Medulla oblongata (tissue), 1 donor: ENCODE measurements at regions not wholly inside any gene's neighbourhood (a gene's known extent, or its start where the extent isn't known, plus 50 kb on each side); places are given as distances from the start of the nearest gene placed in this dataset.

Experiments used
- DNase-seq: peaks from one replicate; pipeline ENCODE4 v3.0.0-alpha.2; 2015; ENCODE audit errors: extremely low spot score

DNA sequence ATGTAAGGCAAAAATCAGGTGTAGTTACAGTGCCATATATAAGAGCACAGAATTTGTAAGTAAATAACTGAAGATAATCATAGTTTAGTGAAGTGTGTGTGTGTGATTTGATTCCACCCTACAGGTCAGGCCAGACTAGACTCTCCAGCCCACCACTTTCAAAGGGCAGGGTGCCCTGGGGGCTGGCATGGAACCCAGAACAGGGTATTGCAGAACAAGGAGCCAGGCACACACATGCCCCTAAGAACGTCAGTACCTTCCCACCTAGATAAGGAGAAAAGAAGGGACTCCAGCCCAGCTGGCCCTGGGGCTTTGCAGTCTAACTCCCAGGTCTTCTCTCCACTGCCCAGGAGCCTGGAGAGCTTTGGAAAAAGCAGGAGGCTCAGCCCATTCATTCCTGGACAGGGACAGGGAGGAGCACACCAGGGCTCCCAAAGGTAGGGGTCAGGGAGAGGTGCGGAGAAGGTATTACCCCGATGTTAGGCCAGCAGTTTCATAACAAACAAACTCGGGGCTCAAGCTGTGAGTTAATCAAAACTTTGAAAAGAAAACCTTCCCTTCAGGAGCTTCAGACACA is 149.7 kb upstream of the VANGL1 start:
- no peak for DNase-seq

- no peak for DNase-seq
Measured at GRCh38 chr1:115491298-115492018, 150.3 kb upstream of the VANGL1 start.

GRCh38 chr1:115479055-115479482 is 141.0 kb upstream of the NGF start:
- no peak for DNase-seq

GRCh38 chr1:115477071-115477470 is 139.0 kb upstream of the NGF start:
- DNase-seq, result no peak

DNA sequence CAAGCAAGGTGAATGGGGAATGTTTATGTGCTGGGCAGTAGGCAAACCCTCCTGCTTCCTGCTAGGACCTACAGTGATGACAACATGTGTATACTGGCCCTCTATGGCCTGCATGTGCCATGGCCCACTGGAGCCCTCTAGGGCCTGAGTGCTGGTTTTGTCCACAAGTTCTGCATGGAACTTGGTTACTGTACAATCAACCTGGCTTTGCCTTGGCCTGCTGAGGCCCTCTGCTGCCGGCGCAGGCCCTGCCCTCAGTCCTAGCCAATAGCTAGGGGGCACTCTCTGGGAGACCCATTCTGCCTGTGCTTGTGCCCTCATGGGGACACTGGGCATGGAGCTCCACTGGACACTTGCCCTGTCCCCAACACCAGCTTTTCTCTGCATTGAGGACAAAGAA is 138.6 kb upstream of the NGF start:
- DNase-seq, result no peak

- DNase-seq, result no peak
Measured at GRCh38 chr1:115475901-115476300, 137.9 kb upstream of the NGF start.

GRCh38 chr1:115475252-115475651 is 137.2 kb upstream of the NGF start:
- no peak for DNase-seq

DNA sequence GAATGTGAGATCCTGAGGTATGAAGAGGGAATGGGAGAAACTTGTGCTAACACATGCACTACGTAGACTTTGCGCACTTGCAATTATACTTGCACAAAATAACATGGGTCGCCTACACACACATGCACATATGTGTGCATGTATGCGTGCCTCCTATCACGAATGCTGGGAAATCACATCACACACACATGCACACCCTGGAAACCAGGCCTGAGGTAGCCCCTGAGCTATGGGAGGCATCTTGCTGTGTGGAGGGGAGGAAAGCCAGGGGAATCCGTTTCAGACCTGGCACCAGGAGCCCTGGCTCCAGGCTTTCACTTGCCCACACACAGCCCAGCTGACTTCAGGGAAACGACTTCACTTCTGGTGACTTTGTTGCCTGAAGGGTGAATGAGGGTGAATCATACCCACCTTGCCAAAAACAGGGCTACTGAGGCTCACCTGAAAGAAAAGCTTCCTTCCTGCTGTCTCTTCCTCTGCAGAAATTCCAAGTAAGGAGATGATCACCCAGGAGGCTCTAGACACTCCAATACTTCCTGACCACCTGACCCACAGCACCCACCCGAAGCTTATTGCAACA is 136.0 kb upstream of the NGF start:
- no peak for DNase-seq

DNA sequence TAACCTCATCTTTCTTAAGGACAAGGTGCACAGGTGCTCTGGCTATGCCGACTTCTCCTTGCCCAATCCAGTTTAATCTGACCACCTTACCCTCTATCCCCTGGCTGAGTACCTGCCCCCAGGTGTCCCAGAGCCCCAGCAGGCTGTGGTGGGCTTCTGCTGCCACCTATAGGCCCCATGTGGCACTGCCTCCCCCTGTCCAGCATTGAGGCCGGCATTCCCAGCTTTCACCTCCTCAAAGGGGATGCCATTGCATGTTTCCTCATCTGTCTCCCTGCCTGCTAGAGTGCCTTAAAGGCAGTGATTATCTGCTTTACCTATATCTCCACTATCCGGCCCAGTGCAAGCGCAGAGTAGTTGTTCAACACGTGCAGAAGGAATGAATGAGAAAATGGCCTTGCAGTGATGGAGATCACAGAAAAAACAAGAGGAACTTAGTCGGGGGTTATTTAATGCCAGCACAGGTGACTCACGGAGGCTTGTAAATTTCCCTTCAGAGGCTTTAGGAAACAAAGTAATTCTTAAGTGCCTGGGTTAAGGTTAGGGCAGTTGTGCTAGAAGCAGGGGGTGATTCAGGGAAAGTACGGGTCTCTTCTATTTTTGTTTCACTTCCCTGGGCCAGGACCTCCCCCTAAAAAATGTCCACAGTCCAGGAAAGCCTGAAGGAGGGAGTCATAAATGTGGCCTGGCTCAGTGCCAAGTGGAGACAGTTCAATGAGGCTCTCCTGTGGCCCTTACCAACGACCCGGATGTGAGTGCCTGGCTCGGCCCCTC is 131.8 kb upstream of the NGF start:
- no peak for DNase-seq

DNA sequence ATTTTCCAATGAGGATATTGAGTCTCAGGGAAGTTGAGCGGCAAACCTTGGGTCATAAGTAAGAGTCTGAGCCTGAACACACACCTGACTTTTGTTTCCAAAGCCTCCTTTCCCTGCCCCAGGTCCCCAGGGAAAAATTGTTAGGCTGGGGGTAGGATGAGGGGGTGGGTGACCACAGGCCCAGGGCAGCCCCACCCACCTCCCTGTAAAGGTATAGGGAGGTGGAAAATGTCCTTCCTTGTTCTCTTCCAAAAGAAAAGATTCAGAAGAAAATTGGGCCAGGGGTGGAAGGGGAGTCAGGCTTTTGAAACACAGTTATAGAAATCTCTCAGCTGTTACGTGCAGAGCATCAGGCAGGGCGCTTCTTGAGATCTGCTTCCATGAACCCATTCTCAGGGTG is 129.7 kb upstream of the NGF start:
- DNase-seq, result no peak

GRCh38 chr1:115467196-115467595 is 129.1 kb upstream of the NGF start:
- DNase-seq, result no peak

GRCh38 chr1:115466433-115466832 is 128.4 kb upstream of the NGF start:
- no peak for DNase-seq

DNA sequence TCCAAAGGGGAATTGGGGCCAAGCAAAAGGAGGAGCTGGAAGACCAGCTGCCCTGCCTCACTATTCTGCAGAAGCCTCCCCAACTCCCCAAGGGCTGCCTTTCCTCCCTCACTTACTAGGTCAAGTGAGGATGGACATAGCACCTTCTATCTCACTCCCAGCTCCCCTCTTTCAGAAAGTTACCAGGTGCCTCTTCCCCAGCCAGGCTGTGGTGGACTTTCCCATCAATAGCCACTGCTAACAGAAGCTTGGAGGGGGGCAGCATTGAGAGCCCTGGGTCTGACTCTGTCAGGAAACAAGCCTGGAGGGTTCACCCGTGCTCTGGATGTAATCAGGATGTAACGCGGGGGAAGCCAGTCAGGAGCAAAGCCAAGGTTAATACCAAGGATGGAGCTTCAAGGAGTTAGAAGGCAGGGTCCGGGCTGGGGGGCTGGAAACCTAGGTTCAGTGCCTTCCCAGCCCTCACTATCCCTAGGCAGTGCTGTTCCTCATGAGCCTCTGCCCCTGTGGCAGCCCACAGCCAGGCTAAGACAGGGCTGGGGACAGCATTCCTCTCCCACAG is 127.8 kb upstream of the NGF start:
- no peak for DNase-seq

DNA sequence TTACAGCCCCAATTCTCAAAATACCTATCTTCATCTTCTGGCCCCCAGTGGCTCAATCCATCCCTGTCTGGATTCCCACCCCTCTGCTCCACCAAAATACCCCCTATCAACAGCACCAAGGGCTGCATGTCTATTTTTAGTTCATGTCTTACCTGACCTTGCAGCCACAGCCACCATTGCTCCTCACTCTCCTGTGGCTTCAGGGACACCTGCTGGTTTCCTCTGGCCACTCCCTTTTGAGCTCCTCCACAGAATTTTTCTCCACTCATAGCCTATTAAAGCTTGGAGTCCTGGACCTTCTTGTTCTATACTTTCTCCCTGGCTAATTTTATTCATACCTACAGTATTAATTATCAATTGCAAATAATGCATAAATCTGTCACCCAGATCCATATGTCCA is 125.3 kb upstream of the NGF start:
- DNase-seq, result no peak

GRCh38 chr1:115462566-115463076 is 124.6 kb upstream of the NGF start:
- DNase-seq, result no peak

DNA sequence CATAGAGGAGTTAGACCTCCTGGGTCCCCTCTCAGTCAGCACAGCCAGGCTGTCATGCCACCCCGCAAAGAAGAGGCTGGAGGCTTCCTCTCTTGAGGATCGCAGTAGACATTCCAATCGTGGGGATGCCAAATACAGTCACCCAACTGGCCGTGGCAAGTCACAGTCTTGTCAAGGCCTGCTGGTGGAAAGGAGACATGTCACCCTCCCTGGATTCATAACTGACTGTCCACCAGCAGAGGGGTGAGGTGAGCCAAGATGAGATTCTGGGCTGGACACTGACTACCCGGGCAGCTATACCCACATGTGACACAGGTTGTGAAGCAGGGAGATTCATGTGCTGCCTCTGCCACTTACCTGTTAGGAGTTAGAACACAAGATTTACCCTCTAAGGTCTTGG is 123.5 kb upstream of the NGF start:
- DNase-seq, result no peak

DNA sequence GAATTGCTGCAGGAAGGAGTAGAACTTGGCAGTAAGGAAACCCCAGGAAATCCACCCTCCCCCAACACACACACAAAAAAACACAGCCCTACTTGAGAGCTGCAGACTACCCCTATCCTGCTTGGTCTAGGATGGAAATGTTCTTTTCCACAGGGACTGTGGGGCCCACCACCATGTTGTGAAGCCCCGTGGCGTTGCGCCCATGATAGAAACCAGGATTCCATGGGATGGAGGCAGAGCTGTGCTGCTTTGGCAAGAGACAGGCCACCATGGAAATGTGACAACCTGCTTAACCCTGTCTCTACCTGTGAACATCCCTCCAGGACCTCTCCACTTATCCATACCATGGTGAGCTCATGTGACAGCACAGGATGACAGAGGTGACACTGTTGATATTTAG is 121.1 kb upstream of the NGF start:
- DNase-seq, result no peak

DNA sequence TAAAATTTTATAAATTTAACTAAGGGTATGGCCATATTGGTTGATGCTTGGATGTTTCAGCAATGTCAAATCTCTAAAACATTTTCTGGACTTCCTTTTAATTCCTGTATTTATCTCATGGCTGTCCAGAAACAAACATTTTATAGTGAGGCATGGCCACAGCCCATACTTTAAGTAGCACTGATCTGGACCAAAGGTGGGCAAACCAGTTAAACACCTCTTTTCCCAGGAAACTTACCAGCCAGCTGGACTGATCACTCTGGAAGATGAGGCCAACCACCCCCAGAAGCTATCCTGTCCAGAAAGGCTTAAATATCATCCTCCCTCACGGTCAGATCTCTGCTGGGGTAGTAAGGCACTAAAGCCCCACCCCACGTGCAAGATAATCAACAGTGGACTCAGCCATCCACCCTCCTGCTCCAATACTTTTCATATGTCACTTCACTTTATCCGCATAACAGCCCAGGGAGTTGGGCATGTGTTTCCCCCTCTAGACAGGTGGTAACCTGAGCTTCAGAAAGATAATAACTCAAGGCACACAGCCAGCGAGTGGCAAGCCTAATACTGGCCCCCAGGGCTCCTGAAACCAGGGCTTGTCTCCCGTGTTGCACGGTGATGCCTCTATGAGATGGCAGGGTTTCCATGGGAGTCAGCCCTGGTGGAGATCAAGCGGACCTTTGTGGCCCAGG is 120.5 kb upstream of the NGF start:
- no peak for DNase-seq

DNA sequence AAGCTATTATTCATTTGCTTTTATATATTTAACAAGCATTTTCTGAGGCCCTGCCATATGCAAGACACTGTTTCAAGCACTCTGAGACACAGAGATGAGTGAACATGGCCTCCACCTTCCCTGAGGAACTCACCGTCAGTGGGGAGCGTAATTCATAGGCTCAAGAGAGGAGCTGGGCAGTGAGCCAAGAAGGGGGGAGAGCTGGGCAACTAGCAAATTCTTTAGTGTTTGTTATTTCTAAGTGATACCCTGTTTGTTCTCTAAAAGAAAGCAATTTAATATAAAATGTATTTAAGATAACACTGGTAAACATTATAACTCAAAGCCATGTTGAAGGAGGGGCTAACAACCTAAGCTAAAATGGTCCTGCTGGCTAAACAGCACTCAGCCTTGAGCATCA is 119.2 kb upstream of the NGF start:
- DNase-seq, result no peak

- DNase-seq, result no peak
Measured at GRCh38 chr1:115456441-115456961, 118.5 kb upstream of the NGF start.

- DNase-seq, result peak; percentile 14
Measured at GRCh38 chr1:115454837-115455511, 116.9 kb upstream of the NGF start.
